GM12892 (cell line): ENCODE measurements at regions not wholly inside any gene's neighbourhood (a gene's known extent, or its start where the extent isn't known, plus 50 kb on each side); places are given as distances from the start of the nearest gene placed in this dataset.

Experiments used
- DNase-seq: peaks from one replicate; pipeline ENCODE4 v3.0.0; 2011; ENCODE audit not compliant: insufficient read length
- FAIRE-seq: peaks from 2 replicates; lab custom pipeline; 2011; peaks lifted over from hg19 to GRCh38; lab: Jason Lieb, UNC
- POLR2A ChIP-seq: IDR thresholded peaks from 2 replicates; pipeline ENCODE4 v1.6.1; 2011; ENCODE audit warnings: low read depth, low read length, control low read depth
- POLR2AphosphoS5 ChIP-seq: IDR thresholded peaks from 2 replicates; pipeline ENCODE4 v1.6.1; 2011; ENCODE audit warnings: low read depth, low read length, control low read depth
- TAF1 ChIP-seq: IDR thresholded peaks from 2 replicates; pipeline ENCODE4 v1.6.1; 2011; ENCODE audit warnings: low read depth, mild to moderate bottlenecking, control low read depth, low read length, borderline replicate concordance

GRCh38 chr2:238649123-238649522 is 198.8 kb upstream of the TWIST2 start:
- TF ChIP-seq POLR2A (no peak), TAF1 (no peak), POLR2AphosphoS5 (no peak)
- no peak for DNase-seq
- no peak for FAIRE-seq

- no peak for DNase-seq
- FAIRE-seq = no peak
- TF ChIP-seq POLR2A (no peak), TAF1 (no peak), POLR2AphosphoS5 (no peak)
Observed at GRCh38 chr2:238649936-238650518, 197.9 kb upstream of the TWIST2 start.

GRCh38 chr2:238650536-238650935 is 197.3 kb upstream of the TWIST2 start:
- FAIRE-seq = no peak
- DNase-seq = no peak
- TF ChIP-seq POLR2AphosphoS5 = no peak

- DNase-seq (no peak), FAIRE-seq (no peak)
- TF ChIP-seq POLR2A = no peak
- TF ChIP-seq TAF1 = no peak
- no peak for TF ChIP-seq POLR2AphosphoS5
Observed at GRCh38 chr2:238651306-238652052, 196.4 kb upstream of the TWIST2 start.

GRCh38 chr2:238652053-238652770 is 195.7 kb upstream of the TWIST2 start:
- TF ChIP-seq POLR2A = no peak
- TF ChIP-seq POLR2AphosphoS5 = no peak
- TF ChIP-seq TAF1 = no peak
- FAIRE-seq (no peak), DNase-seq (no peak)

GRCh38 chr2:238652771-238653157 is 195.1 kb upstream of the TWIST2 start:
- no peak for DNase-seq
- TF ChIP-seq POLR2A (no peak), POLR2AphosphoS5 (no peak), TAF1 (no peak)
- no peak for FAIRE-seq

- no peak for TF ChIP-seq TAF1
- TF ChIP-seq POLR2AphosphoS5 = no peak
- TF ChIP-seq POLR2A = no peak
- DNase-seq (no peak), FAIRE-seq (no peak)
Observed at GRCh38 chr2:238653431-238654109, 194.3 kb upstream of the TWIST2 start.

- no peak for FAIRE-seq
Observed at GRCh38 chr2:238654479-238655197, 193.2 kb upstream of the TWIST2 start.

GRCh38 chr2:238655198-238655860 is 192.6 kb upstream of the TWIST2 start:
- TF ChIP-seq POLR2A (no peak), TAF1 (no peak), POLR2AphosphoS5 (no peak)
- FAIRE-seq (no peak), DNase-seq (no peak)

More at GRCh38 chr2:238654479-238655197, 193.2 kb upstream of the TWIST2 start:
- DNase-seq = no peak
- TF ChIP-seq POLR2AphosphoS5 (no peak), POLR2A (no peak), TAF1 (no peak)

- no peak for FAIRE-seq
- no peak for TF ChIP-seq POLR2A
- no peak for TF ChIP-seq POLR2AphosphoS5
- no peak for DNase-seq
Observed at GRCh38 chr2:238655974-238656722, 191.7 kb upstream of the TWIST2 start.
